ENCODE measurements at regions not wholly inside any gene's neighbourhood (a gene's known extent, or its start where the extent isn't known, plus 50 kb on each side); places are given as distances from the start of the nearest gene placed in this dataset.

DNA sequence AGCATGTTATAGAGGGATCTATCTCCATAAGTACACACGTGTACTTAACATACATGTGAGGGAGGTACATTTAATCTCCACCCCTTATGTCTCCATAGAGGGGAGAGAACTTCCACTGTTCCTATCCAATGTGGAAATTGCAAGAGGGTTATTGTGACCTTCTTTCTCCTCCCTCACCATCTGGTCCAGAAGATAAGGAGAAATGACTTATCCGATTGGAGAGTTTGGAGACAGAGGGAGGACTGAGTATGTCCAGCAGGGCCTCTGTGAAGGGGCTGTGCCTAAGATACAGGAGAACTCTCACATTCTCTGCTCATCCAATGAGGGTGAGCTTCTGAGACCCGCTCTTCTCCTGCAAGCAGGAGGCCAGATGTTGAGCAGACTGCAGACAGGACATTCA, 113.1 kb downstream of the QDPR start:
- TF ChIP-seq, protein P1, sequence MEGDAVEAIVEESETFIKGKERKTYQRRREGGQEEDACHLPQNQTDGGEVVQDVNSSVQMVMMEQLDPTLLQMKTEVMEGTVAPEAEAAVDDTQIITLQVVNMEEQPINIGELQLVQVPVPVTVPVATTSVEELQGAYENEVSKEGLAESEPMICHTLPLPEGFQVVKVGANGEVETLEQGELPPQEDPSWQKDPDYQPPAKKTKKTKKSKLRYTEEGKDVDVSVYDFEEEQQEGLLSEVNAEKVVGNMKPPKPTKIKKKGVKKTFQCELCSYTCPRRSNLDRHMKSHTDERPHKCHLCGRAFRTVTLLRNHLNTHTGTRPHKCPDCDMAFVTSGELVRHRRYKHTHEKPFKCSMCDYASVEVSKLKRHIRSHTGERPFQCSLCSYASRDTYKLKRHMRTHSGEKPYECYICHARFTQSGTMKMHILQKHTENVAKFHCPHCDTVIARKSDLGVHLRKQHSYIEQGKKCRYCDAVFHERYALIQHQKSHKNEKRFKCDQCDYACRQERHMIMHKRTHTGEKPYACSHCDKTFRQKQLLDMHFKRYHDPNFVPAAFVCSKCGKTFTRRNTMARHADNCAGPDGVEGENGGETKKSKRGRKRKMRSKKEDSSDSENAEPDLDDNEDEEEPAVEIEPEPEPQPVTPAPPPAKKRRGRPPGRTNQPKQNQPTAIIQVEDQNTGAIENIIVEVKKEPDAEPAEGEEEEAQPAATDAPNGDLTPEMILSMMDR (IDR thresholded peaks at IDR 0.05; ENCODE audit: control insufficient read depth, insufficient read depth, low read depth, low read length, missing control alignments) = no peak
- H3K4me3 ChIP-seq (ENCODE audit: control insufficient read depth, low read depth, low read length) = no peak overlapping the region
- no peak for DNase-seq (ENCODE audit: low read depth)

- DNase-seq (ENCODE audit: low read depth) = no peak
- TF ChIP-seq, protein P1 (IDR thresholded peaks at IDR 0.05; ENCODE audit: control insufficient read depth, insufficient read depth, low read depth, low read length, missing control alignments) = no peak
- no peak overlapping the region for H3K4me3 ChIP-seq (ENCODE audit: control insufficient read depth, low read depth, low read length)
Measured at GRCh38 chr4:17398035-17398434, 113.9 kb downstream of the QDPR start.

DNA sequence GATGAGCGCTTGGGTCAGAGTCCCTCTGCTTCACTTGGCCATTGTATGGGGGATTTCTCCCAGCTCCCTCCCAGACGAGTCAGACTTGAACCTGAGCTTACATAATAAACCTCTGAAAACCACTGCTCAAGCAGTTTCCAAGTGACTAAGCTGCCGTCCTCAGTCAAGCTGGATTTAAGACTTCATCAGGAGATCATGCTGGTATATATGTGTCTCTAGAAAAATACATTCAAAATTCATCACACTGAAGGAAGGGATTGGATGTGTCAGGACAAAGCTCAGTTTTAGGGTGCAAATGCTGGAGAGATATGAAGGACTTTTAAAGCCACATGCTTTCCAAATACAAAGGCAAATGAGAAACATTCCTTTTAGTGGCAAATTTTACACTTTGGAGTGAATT, 114.3 kb downstream of the QDPR start:
- TF ChIP-seq, protein P1 (IDR thresholded peaks at IDR 0.05; ENCODE audit: control insufficient read depth, insufficient read depth, low read depth, low read length, missing control alignments) = no peak
- H3K4me3 ChIP-seq (ENCODE audit: control insufficient read depth, low read depth, low read length) = no peak overlapping the region
- no peak for DNase-seq (ENCODE audit: low read depth)

- TF ChIP-seq, protein P1 (IDR thresholded peaks at IDR 0.05; ENCODE audit: control insufficient read depth, insufficient read depth, low read depth, low read length, missing control alignments) = no peak
- H3K4me3 ChIP-seq (ENCODE audit: control insufficient read depth, low read depth, low read length) = no peak overlapping the region
- DNase-seq (ENCODE audit: low read depth) = no peak
Measured at GRCh38 chr4:17385403-17385802, 126.5 kb downstream of the QDPR start.

DNA sequence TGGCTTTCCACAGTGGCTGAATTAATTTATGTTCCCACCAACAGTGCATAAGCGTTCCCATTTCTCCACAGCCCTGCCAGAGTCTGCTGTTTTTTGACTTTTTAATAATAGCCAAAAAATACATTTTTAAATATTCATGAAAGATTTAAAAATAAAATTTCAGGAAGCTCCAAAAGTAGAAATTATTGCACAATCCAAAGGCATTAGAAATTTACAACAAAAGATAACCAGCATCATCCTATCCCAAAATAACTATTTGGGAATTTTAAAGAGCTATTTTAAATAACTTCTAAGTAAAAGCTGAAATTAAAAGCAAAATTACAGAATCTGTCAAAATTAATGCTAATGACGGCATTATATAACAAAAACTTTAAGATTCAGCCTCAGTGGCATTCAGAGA, 131.5 kb downstream of the QDPR start:
- TF ChIP-seq, protein P1 (IDR thresholded peaks at IDR 0.05; ENCODE audit: control insufficient read depth, insufficient read depth, low read depth, low read length, missing control alignments) = no peak
- H3K4me3 ChIP-seq (ENCODE audit: control insufficient read depth, low read depth, low read length) = no peak overlapping the region
- DNase-seq (ENCODE audit: low read depth) = no peak

GRCh38 chr4:17376205-17376604, 135.7 kb downstream of the QDPR start:
- TF ChIP-seq, protein P1 (IDR thresholded peaks at IDR 0.05; ENCODE audit: control insufficient read depth, insufficient read depth, low read depth, low read length, missing control alignments) = no peak
- no peak overlapping the region for H3K4me3 ChIP-seq (ENCODE audit: control insufficient read depth, low read depth, low read length)
- no peak for DNase-seq (ENCODE audit: low read depth)

DNA sequence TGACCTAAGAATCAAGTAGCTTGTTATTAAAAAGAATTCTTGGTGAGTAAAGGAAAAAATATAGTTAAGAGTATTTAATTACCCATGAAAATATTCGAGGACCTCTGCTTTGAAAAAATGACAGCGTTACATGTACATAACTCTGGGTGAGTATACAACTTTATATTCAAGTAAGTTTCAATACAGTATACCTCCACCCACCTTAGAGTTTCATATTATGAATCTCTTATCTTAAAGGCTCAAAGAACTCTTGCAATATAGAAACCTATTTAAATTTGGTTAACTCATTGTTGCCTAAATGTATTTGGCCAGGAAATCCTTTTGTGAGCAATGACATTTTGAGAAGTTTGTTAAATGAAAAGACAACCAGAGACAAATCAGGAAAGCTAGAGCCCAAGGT, 138.2 kb downstream of the QDPR start:
- TF ChIP-seq, protein P1 (IDR thresholded peaks at IDR 0.05; ENCODE audit: control insufficient read depth, insufficient read depth, low read depth, low read length, missing control alignments) = no peak
- H3K4me3 ChIP-seq (ENCODE audit: control insufficient read depth, low read depth, low read length) = no peak overlapping the region
- DNase-seq (ENCODE audit: low read depth) = no peak

Measured in AG09309 (cell line).